H1 (cell line): ENCODE measurements at regions not wholly inside any gene's neighbourhood (a gene's known extent, or its start where the extent isn't known, plus 50 kb on each side); places are given as distances from the start of the nearest gene placed in this dataset.

Source experiments
- CBX8 ChIP-seq: fragments of 300-800, 300-1000 bp; sonication (generic); IDR thresholded peaks from 2 replicates; pipeline ENCODE4 v1.7.1; 2016; ENCODE audit warnings: low read depth, low read length, borderline replicate concordance
- CEBPB ChIP-seq: IDR thresholded peaks from 2 replicates; pipeline ENCODE4 v1.6.1; 2012; ENCODE audit warnings: low read depth, low read length
- NANOG ChIP-seq: IDR thresholded peaks from 2 replicates; pipeline ENCODE4 v1.6.1; 2011; ENCODE audit warnings: low read length, low read depth, mild to moderate bottlenecking, inconsistent platforms; ENCODE audit not compliant: insufficient read depth, poor library complexity, severe bottlenecking
- RAD21 ChIP-seq, 2 experiments: IDR thresholded peaks in 1 of 2; conservative IDR thresholded peaks in 1 of 2; 2 replicates each; pipeline ENCODE4 v1.6.1; 2011; ENCODE audit warnings: low read depth in 2 of 2, low read length in 2 of 2, improper control_type of control experiment in 1 of 2, inconsistent platforms in 1 of 2, mild to moderate bottlenecking in 1 of 2, moderate library complexity in 1 of 2
- TEAD4 ChIP-seq: IDR thresholded peaks from 2 replicates; pipeline ENCODE4 v1.6.1; 2012; ENCODE audit warnings: low read depth, low read length, inconsistent platforms, mixed read lengths

DNA sequence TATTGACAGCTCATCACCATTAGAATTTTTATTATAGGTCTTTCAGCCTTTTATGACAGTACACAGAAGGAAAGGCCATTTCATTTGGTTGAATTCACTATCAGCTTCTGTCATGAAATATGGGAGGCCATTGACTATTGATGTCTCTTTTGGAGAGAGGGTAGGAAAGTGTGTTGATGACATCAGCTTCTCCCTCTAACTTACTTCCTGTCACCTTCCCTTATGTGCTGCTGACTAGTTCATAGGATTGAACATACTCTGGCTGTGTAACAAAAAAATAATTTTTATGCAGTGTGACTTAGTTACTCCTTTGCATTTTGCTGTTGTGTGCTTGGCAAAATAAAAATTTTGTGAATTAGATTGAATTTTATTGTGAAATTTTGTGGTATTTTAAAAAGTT is 769.2 kb downstream of the METTL15 start (continued):
- no peak for TF ChIP-seq NANOG
- TF ChIP-seq TEAD4: no peak
- TF ChIP-seq CBX8: no peak
- TF ChIP-seq RAD21 (IDR thresholded peaks at IDR 0.05 in 1 of 2, conservative IDR thresholded peaks at IDR 0.05 in 1 of 2; ENCODE audit: low read depth in 2 of 2, low read length in 2 of 2): no peak
- TF ChIP-seq CEBPB: no peak
